ENCODE measurements at regions not wholly inside any gene's neighbourhood (a gene's known extent, or its start where the extent isn't known, plus 50 kb on each side); places are given as distances from the start of the nearest gene placed in this dataset.

- TF ChIP-seq, protein P1, sequence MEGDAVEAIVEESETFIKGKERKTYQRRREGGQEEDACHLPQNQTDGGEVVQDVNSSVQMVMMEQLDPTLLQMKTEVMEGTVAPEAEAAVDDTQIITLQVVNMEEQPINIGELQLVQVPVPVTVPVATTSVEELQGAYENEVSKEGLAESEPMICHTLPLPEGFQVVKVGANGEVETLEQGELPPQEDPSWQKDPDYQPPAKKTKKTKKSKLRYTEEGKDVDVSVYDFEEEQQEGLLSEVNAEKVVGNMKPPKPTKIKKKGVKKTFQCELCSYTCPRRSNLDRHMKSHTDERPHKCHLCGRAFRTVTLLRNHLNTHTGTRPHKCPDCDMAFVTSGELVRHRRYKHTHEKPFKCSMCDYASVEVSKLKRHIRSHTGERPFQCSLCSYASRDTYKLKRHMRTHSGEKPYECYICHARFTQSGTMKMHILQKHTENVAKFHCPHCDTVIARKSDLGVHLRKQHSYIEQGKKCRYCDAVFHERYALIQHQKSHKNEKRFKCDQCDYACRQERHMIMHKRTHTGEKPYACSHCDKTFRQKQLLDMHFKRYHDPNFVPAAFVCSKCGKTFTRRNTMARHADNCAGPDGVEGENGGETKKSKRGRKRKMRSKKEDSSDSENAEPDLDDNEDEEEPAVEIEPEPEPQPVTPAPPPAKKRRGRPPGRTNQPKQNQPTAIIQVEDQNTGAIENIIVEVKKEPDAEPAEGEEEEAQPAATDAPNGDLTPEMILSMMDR (IDR thresholded peaks at IDR 0.05) = no peak
- TF ChIP-seq POLR2A (IDR thresholded peaks at IDR 0.05) = no peak
- TF ChIP-seq EP300 (IDR thresholded peaks at IDR 0.05) = no peak
- no peaks in the 10 kb centered on the region for H3K9me3 ChIP-seq
- H3K4me1 ChIP-seq (ENCODE audit: insufficient read depth) = no peaks in the 10 kb centered on the region
- DNase-seq = no peak
- H3K36me3 ChIP-seq = no peaks in the 10 kb centered on the region
- intact Hi-C loops (cut with DNase I) = no loop called here
- H3K27ac ChIP-seq = no peak overlapping the region
- H3K4me3 ChIP-seq = no peak overlapping the region
- no peaks in the 10 kb centered on the region for H3K27me3 ChIP-seq
- WGBS, 3 donors = 80 to 88% (median 83%) methylated on average over 5 of the region's 5 CpGs
These were observed 124.9 kb upstream of the HDAC9 start for GRCh38 chr7:18370633-18371032.

DNA sequence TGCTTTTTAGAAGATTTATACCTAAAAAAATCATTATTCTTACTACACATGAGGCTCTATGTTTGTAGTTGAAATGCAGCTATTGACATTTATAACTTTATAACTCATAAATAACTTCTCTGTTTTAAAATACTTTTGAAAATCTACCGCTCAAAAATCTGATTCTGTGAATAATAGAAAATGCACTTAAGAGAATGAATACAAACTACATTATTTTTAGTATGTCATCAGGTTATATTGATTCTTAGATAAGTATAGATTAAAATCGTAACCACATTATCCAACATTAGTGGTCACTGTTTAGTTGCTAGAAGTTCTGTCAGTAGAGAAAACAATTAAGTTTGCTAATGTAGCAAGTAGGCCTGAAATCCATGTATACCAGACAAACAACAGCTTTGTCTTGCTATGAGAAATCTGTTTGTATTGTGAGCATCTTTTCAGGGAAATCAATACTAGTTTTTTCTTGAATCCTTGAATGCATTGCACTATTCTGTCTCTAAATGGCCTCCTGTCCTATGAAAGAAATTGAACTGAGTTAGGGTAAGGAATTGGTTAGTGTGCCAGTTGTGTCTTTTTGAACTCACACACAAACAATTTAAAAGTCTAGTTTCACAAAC, 116.5 kb upstream of the HDAC9 start:
- Histone ChIP-seq H3K4me1 (ENCODE audit: insufficient read depth) (no peaks in the 10 kb centered on the region), H3K36me3 (no peaks in the 10 kb centered on the region), H3K4me3 (no peak overlapping the region), H3K27me3 (no peaks in the 10 kb centered on the region), H3K9me3 (no peaks in the 10 kb centered on the region), H3K27ac (no peak overlapping the region)
- TF ChIP-seq, protein P1 (IDR thresholded peaks at IDR 0.05) = no peak
- TF ChIP-seq EP300 (IDR thresholded peaks at IDR 0.05) (no peak), POLR2A (IDR thresholded peaks at IDR 0.05) (no peak)
- no peak for DNase-seq
- WGBS, 3 donors = 67 to 80% (median 67%) methylated on average over 2 of the region's 2 CpGs
- intact Hi-C loops (cut with DNase I) = no loop called here

GRCh38 chr7:18384491-18385143, 110.9 kb upstream of the HDAC9 start:
- WGBS, 3 donors = 73 to 85% (median 80%) methylated on average over 1 of the region's 1 CpG
- no peak for DNase-seq
- TF ChIP-seq, protein P1 (IDR thresholded peaks at IDR 0.05) = no peak
- TF ChIP-seq EP300 (IDR thresholded peaks at IDR 0.05) (no peak), POLR2A (IDR thresholded peaks at IDR 0.05) (no peak)
- H3K36me3 ChIP-seq = no peaks in the 10 kb centered on the region
- no peak overlapping the region for H3K4me3 ChIP-seq
- no peak overlapping the region for H3K27ac ChIP-seq
- no peaks in the 10 kb centered on the region for H3K9me3 ChIP-seq
- no peaks in the 10 kb centered on the region for H3K4me1 ChIP-seq (ENCODE audit: insufficient read depth)
- intact Hi-C loops (cut with DNase I) = no loop called here
- H3K27me3 ChIP-seq = no peaks in the 10 kb centered on the region

DNA sequence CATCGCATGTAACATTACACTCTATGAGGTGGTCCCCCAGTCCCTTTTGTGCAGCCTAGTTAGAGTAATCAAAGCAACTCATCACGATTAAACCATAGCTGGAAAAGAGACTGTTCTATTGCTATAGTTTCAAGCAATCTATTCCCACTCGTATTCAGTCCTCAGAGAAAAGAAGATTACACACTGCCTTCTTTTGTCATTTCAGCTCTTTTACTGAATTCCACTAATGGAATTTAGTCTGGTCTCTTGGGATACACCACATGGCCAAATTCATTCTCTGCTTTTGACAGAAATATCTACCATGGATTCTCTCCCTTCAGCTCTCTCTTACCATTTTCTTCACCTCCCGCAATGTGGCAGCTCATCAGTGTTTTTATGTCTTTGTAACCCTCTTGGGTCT, 108.9 kb upstream of the HDAC9 start:
- H3K9me3 ChIP-seq = no peaks in the 10 kb centered on the region
- WGBS, 3 donors = 81 to 84% (median 81%) methylated on average over 4 of the region's 4 CpGs
- intact Hi-C loops (cut with DNase I) = no loop called here

More for the DNA sequence above, 108.9 kb upstream of the HDAC9 start:
- TF ChIP-seq, protein P1 (IDR thresholded peaks at IDR 0.05) = no peak
- TF ChIP-seq POLR2A (IDR thresholded peaks at IDR 0.05) (no peak), EP300 (IDR thresholded peaks at IDR 0.05) (no peak)
- H3K4me3 ChIP-seq = no peak overlapping the region
- no peaks in the 10 kb centered on the region for H3K27me3 ChIP-seq
- DNase-seq = no peak
- no peaks in the 10 kb centered on the region for H3K4me1 ChIP-seq (ENCODE audit: insufficient read depth)
- H3K36me3 ChIP-seq = no peaks in the 10 kb centered on the region
- no peak overlapping the region for H3K27ac ChIP-seq
